K562 (cell line): ENCODE measurements at regions not wholly inside any gene's neighbourhood (a gene's known extent, or its start where the extent isn't known, plus 50 kb on each side); places are given as distances from the start of the nearest gene placed in this dataset.

Experiments
- BMI1 ChIP-seq: fragments of 150-350 bp; IDR thresholded peaks from 2 replicates; pipeline ENCODE4 v1.6.1; 2014; ENCODE audit warnings: low read length
- BRD4 ChIP-seq: fragments of 200-600 bp; sonication (generic); IDR thresholded peaks from 2 replicates; pipeline ENCODE4 v1.6.1; 2017; ENCODE audit warnings: inconsistent platforms
- CBFA2T2 ChIP-seq: fragments of 450-650 bp; conservative IDR thresholded peaks from 2 replicates; pipeline ENCODE4 v1.6.1; 2017; ENCODE audit warnings: mild to moderate bottlenecking
- CBX3 ChIP-seq, 2 experiments: IDR thresholded peaks; 1 replicate in 1 of 2; 2 replicates in 1 of 2; pipeline ENCODE4 v1.6.1; 2012; ENCODE audit warnings: inconsistent platforms in 2 of 2, low read length in 2 of 2, borderline replicate concordance in 1 of 2, control low read depth in 1 of 2
- HNRNPL ChIP-seq: fragments of 200-400 bp; formaldehyde crosslinking; IDR thresholded peaks from 2 replicates; pipeline ENCODE4 v1.6.1; 2017; ENCODE audit warnings: low read depth, mild to moderate bottlenecking, low read length
- HSF4 ChIP-seq: fragments of 250-450 bp; sonication (Bioruptor Pico); IDR thresholded peaks from 2 replicates; pipeline ENCODE4 v2.1.2; 2022; ENCODE audit warnings: mild to moderate bottlenecking, moderate library complexity, borderline replicate concordance
- MCM5 ChIP-seq: fragments of 450-650 bp; IDR thresholded peaks from 2 replicates; pipeline ENCODE4 v1.6.1; 2016; ENCODE audit warnings: low read depth
- NCOA6 ChIP-seq: fragments of 450-650 bp; IDR thresholded peaks from 2 replicates; pipeline ENCODE4 v1.6.1; 2017; ENCODE audit warnings: mild to moderate bottlenecking
- NR1H2 ChIP-seq: sonication (generic); formaldehyde crosslinking; IDR thresholded peaks from 2 replicates; pipeline ENCODE4 v1.4.0; 2020; ENCODE audit warnings: mild to moderate bottlenecking, missing genetic modification reagents
- RREB1 ChIP-seq: fragments of 250-450 bp; sonication (Bioruptor Pico); IDR thresholded peaks from 2 replicates; pipeline ENCODE4 v1.4.0; 2020
- SETDB1 ChIP-seq: IDR thresholded peaks from one replicate; pipeline ENCODE4 v1.6.1; 2012; ENCODE audit warnings: low read length, control low read depth, inconsistent platforms
- SLC30A9 ChIP-seq: fragments of 250-450 bp; sonication (Bioruptor Pico); IDR thresholded peaks from 2 replicates; pipeline ENCODE4 v1.8.0; 2022; ENCODE audit warnings: mild to moderate bottlenecking, moderate library complexity
- ZNF551 ChIP-seq: fragments of 250-450 bp; sonication (Bioruptor Pico); IDR thresholded peaks from 2 replicates; pipeline ENCODE4 v1.5.0; 2021; ENCODE audit warnings: mild to moderate bottlenecking, moderate library complexity
- ZSCAN29 ChIP-seq: fragments of 450-650 bp; IDR thresholded peaks from 2 replicates; pipeline ENCODE4 v1.6.1; 2017

- TF ChIP-seq RREB1 (CRISPR knock-in tag) (no peak), NR1H2 (no peak), NCOA6 (no peak), SETDB1 (no peak), BRD4 (no peak), SLC30A9 (no peak), CBX3 (IDR thresholded peaks at IDR 0.05; ENCODE audit: borderline replicate concordance in 1 of 2, low read length in 2 of 2) (no peak), ZSCAN29 (no peak), MCM5 (no peak), HNRNPL (no peak), ZNF551 (no peak), BMI1 (no peak), HSF4 (CRISPR knock-in tag) (no peak), CBFA2T2 (no peak)
Measured at GRCh38 chr10:78286186-78286585, 252.5 kb downstream of the RPS24 start (continued).
